ENCODE measurements at regions not wholly inside any gene's neighbourhood (a gene's known extent, or its start where the extent isn't known, plus 50 kb on each side); places are given as distances from the start of the nearest gene placed in this dataset.
A peak's percentile ranks its signal among the peaks of the same experiment; 100 is the strongest.
"Not testable (repeated sequence)": the region's sequence is repeated elsewhere in the genome, so short reads cannot be mapped to it uniquely, and the experiment has no call there.

DNA sequence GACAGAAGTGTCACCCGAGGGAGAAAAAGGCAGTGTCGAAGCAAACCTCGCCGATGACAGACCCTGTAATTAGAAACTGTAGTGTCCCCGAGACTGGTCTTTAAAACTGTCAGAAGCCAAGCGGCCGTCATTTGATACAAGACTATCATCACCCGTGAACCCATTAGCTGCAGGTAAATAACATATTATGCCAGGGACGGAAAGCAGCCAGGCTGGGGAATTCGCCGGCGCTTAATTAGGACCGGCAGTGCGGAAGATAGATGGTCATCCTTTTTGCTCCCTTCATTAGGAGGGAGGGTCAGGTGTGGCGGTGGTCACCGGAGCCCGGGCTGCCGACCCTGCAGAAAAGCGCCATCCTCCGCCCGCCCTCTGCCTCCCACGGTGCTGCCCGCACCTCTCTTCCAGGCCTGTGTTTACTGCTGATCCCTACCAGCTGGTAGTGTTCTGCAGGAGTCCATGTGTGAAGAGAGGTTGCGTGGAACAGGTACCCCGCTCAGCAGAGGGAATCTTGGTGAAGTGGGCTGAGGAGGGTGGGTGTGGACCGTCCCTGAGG, 109.4 kb upstream of the GSE1 start:
- DNase-seq = no peak

DNA sequence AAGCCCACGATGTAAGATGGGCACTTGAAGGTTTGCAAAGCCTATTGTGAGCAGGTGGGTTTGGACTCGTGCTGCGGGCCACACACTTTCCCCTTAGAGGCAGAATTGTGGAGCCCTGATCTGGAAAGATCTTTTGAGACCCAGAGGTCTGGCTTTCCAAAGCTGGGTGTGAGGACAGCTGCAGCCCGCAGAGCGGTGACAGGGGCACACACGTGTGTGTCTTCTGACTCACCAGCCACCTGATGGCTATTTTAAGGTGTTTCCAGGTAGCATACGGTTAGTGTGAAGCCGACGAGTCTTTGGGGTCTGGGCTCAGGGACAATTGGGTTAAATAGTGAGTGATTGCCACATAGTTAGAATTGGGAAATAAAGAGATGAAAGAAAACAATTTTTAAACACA, 108.9 kb upstream of the GSE1 start:
- DNase-seq = no peak

GRCh38 chr16:85505794-85506634, 107.1 kb upstream of the GSE1 start:
- no peak for DNase-seq

GRCh38 chr16:85506635-85506911, 106.5 kb upstream of the GSE1 start:
- no peak for DNase-seq

GRCh38 chr16:85507342-85507741, 105.8 kb upstream of the GSE1 start:
- no peak for DNase-seq

DNA sequence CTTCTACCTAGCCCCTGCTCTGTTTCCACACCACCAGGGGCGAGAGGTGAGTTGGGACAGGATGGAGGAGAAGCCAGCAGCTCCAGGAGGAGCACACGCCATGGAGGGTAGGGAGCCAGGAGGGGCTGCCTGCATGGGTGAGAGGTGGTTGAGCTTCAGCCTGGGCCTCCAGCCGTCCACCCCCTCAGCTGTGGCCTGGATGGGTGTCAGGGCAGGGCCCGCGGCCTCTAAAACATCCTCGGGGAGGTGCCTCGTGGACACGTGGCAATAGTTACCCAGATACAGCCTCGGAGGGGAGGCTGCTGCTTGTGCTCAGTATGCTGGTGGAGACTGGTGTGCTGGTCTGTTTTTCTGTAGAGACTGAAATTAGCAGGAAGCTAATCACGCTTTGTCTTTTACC, 104.7 kb upstream of the GSE1 start:
- no peak for DNase-seq

- no peak for DNase-seq
Observed at GRCh38 chr16:85508993-85509392, 104.1 kb upstream of the GSE1 start.

DNA sequence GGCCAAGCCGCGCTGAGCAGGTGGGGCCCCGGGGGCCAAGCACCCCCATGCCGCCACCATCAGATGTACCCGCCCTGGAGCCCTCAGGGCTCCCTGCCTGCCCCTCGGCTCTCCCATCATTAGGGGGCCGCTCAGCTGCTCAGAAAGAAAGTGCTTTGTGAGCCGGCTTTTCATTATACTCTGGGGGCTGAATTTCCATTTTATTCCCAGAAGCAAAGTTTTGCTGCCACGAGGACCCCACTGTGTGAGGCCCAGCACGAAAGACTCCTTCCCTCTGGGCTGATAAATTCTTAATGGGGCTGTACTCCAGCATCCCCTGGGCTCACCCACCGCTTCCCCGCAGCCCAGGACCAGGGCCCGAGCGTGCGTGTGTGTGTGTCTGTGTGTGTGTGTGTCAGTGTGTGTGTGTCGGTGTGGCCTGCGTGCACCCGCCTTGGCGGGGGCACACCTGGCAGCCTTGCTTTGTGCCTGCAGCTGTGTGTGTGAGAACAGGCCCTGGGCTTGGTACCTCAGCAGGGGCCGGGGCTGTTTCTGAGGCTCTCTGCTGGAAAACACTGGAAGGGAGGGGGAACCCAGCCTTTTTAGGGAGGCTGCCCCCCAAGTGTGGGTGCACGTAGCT, 103.0 kb upstream of the GSE1 start:
- no peak for DNase-seq

GRCh38 chr16:85511938-85512807, 100.9 kb upstream of the GSE1 start:
- no peak for DNase-seq

DNA sequence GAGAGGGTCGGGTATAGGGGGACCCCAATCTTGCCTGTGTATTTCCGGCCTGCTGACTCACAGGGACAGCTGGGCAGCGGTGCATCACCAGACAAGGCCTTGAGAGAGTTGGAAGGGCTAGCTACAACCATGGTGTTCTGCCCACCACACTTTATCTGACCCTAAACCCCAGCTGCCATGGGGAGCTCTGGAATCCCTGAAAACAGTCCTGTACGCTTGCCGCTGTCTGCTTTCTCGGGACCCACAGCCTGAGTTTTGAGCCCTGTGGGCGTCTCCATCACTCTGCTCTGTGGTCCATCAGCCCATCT, 100.4 kb upstream of the GSE1 start:
- DNase-seq = no peak

DNA sequence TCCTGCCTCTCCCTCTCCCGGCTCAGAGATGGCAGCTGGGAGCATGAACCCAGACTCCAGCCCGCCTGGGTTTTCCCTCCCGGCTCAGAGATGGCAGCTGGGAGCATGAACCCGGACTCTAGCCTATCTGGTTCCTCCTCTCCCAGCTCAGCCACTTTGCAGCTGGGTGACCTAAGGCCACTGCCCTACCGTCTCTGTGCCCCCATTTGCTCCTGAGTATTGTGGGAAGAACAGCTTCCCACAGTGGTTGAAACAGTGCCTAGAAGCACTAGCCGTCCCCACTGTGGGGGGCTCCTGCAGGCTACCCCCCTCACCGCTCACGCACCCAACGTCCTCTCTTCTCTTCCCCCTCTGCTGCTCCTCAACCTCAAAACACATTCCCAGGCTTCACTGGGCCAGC, 99.9 kb upstream of the GSE1 start:
- DNase-seq = no peak

GRCh38 chr16:85513649-85514048, 99.5 kb upstream of the GSE1 start:
- no peak for DNase-seq

GRCh38 chr16:85514295-85514597, 98.9 kb upstream of the GSE1 start:
- peak; percentile 83 for DNase-seq

- DNase-seq = no peak
Observed at GRCh38 chr16:85514598-85515318, 98.4 kb upstream of the GSE1 start.

DNA sequence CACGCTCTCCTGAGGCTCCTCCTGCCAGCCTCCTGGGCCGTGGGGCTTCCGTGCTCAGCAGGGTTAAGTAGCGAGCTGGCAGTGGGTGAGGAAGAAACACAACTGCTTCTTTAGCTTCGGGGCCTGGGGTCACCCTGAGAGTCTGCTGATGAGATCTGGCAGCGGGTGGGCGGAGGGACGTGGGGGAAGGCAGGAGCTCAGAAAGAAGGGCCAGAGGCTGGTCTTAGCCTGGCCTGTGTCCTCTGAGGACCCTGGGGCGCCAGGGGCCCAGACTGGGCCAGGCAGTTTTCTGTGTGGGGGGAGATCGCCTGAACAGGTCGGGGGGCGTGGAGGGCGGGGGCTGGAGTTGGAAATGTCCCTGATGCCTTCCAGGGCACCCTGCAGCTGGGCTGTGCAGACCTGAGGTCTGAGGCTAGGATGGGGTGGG, 97.8 kb upstream of the GSE1 start:
- DNase-seq = no peak

- DNase-seq = no peak
Observed at GRCh38 chr16:85515830-85516397, 97.2 kb upstream of the GSE1 start.

DNA sequence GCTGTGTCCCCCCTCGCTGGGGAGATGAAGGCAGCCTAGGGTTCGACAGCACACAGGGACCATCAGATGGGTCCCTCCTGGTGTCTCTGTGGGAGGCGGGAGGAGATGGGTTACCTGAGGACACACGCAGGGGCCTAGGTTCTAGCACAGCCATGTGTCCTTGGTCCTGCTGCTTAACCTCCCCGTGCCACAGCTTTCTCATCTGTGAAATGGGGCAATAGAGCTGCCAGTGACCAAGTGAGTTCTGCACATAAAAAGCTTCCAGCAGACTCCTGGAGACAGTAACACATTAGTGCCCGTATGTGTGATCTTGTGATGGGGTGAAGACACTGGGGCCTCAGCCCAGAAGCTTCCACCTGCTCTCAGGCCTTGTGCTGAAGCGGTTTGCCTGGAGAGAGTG, 96.0 kb upstream of the GSE1 start:
- DNase-seq = no peak

GRCh38 chr16:85517563-85518179, 95.5 kb upstream of the GSE1 start:
- DNase-seq = no peak

GRCh38 chr16:85518398-85519049, 94.6 kb upstream of the GSE1 start:
- DNase-seq = no peak

- DNase-seq = not testable (repeated sequence)
Observed at GRCh38 chr16:85519050-85519440, 94.1 kb upstream of the GSE1 start.

- no peak for DNase-seq
Observed at GRCh38 chr16:85519540-85520231, 93.4 kb upstream of the GSE1 start.

Measured in femur (tissue), 1 donor.